Iris pigment epithelial cell (primary cell): ENCODE measurements at regions not wholly inside any gene's neighbourhood (a gene's known extent, or its start where the extent isn't known, plus 50 kb on each side); places are given as distances from the start of the nearest gene placed in this dataset.
A peak's percentile ranks its signal among the peaks of the same experiment; 100 is the strongest.
"Not testable (repeated sequence)": the region's sequence is repeated elsewhere in the genome, so short reads cannot be mapped to it uniquely, and the experiment has no call there.

Source experiments
- DNase-seq: peaks from one replicate; pipeline ENCODE4 v3.0.0-alpha.2; 2011; ENCODE audit warnings: low read depth

DNA sequence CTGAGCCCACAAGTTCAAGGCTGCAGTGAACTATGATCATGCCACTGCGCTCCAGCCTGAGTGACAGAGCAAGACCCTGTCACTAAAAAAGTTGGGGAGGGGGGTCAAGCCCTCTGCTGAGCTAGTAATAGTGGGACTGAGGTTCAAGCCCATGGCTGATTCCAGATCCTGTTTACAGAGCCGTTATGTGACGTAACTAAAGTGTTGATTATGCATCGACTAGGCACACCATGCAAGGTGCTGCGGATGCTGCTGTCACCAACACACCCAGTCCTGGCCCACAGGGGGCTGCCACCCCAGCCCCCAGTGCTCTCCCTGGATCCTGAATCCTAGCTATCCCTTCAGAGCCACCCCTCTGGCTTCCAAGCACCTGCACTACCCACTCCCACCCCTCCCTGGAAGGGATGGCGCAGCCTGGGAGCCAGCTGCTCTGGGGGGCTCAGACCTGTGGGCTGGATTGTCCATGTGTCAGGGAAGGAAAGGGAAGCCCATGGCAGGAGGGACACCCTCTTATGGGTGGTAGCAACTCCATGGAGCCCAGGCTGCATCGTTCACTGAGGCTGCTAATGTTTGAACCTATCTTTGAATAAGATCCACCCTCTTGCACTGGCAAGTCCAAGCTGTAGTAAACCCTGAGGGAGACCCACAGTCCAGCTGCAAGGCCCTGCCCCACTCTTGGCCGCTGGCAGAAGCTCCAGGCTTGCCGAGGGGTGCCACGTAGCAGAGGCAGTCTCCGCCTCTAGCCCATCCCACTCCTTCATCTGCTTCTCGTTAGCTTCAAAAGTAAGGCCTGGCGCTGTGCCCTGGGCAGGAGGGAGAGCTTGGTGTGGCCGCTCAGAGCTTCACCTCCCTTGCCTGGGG, 95.0 kb downstream of the SNX5 start:
- peak; percentile 95 for DNase-seq

DNA sequence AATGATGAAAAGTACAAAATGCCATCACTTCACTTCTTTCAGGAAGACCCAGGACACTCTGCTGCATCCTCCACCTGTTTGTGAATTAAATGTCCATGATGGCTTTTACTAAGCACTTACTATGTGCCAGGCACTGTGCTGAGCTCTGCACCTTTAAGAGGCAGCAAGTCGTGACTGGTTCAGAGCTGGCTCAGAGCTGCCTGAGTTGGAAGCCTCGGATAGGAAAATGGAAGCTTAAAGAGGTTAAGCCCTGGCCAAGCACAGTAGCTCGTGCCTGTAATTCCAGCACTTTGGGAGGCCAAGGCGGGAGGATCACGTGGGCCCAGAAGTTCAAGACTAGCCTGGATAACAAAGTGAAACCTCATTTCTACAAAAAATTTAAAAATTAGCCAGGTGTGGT, 95.6 kb downstream of the SNX5 start:
- no peak for DNase-seq

DNA sequence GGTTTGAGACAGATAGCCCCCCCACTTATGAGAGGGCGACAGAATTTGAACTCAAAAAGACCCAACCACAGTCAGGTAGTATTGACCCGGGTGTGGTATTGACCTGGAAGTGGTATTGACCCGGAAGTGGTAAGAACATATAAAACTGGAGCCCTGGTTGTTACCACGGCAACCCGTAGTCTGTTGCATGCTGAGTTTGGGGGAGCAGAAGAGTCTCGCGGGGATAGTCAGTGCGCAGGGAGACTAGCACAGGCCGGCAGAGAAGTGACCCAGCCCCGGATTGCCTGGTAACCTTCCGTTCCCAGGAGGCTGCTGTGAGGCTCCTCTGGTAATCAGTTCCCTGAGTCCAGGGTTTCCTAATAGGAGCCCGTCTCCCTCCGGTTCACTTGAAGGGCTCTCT, 96.2 kb downstream of the SNX5 start:
- DNase-seq: no peak

GRCh38 chr20:17871886-17872285, 96.7 kb downstream of the SNX5 start:
- no peak for DNase-seq

GRCh38 chr20:17871181-17871580, 97.4 kb downstream of the SNX5 start:
- DNase-seq: peak; percentile 42

GRCh38 chr20:17870086-17870740, 98.4 kb downstream of the SNX5 start:
- DNase-seq: peak; percentile 39

DNA sequence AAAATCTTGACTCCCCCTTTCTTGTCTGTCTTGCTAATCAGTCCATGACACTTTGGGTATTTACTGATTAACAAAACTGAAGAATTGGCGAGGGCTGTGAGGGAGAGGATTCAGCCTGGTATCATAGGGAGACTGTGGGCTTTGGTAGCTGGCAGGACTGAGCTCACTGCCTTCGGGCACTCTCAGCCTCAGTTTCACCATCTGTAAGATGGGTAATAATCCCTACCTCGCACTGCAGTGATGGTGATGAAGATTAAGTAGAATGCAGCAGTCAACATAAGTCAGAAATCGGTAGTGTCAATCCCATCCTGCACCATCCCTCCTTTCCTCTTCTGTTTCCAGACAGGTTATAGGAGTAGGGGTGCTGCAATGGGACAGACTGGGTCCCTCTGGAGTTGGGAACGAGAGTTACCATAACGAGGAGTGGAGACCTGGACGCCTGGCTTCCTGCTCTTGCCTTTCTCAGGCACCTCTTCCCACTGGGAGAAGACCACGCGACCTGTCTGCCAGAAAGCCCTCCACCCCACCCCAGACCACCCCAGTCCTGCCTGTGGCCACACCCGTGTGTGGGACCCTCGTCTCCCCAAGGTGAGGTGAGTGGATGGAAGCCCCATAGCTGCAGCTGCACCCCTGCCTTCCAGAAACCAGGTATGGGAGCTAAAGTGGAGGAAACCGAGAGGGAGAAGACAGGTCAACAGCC, 99.1 kb downstream of the SNX5 start:
- no peak for DNase-seq

DNA sequence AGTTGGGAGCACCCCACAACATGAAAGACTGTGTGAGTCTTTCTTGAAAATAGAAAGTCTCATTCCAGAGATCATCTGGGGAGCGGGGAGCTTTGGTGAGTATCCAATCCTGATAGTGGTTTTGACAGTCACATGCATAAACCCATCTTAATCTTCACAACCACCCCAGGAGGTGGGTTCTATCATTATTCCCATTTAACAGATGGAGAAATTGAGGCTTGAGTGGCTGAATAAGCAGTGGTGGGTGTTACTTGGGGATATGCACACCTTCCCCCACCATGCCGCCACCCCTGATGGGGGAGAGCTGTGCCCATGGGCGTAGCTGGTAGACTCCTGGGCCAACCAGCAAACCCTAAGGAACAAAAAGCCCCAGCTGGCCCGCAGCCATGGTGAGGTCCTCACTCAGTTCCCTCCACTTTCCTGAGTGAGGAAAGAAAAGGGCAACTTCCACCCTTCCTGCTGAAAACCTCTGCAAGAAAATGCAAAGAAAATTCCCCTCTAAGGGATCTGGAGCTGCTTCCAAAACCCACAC, 99.8 kb downstream of the SNX5 start:
- DNase-seq: no peak

DNA sequence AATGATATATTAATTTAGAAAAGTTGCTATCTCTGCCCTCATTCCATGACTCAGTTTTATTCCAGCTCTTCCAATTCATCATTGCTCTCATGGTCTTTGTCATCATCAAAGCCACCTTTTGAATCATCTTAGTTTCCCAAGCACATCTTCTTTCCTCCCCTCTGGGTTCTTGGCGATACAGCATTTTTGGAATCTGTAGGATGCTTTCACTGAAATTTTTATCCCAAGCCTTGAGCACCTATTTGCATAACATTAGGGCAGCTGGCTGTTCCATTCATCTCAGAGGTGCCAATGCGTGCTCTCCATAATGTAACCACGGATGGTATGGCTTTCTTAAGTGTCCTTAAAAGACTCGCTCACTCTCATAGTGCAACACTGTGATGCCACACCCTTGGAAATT, 100.4 kb downstream of the SNX5 start:
- no peak for DNase-seq

DNA sequence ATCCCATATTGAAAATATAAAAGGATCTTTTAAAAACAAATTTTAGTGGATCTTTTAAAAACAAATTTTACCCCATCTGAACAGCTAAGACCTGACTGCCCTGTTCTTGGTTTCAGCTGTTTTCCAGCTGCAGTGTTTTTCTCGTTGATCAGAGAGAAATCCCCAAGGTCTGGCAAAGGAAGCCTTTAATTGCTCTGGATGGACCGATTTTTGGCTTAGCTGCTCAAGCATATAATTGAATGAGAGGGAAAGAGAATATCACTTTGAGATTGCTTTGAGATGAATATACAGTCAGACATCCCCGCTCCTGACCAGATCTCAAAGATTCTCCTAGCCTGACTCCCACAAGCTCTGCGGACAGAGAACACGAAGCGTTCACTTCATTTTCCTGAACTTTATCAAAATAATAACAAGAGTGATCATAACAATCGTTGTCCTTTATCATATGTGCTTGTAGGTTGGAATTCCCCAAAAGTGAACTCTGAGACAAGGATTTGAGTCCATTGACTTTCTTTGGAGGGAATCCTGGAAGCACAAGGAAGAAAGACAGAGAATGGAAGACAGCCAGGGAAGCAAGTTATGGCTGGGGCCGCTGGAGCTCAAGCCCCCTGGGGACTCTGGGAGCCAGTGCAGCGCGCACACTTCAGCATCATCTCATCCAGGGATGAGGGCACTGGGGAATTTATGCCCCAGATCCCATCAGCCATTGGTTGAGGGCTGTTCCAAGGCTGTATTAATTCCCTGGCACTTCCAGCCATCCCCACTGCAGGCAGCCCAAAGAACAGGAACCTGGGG, 101.3 kb downstream of the SNX5 start:
- no peak for DNase-seq

DNA sequence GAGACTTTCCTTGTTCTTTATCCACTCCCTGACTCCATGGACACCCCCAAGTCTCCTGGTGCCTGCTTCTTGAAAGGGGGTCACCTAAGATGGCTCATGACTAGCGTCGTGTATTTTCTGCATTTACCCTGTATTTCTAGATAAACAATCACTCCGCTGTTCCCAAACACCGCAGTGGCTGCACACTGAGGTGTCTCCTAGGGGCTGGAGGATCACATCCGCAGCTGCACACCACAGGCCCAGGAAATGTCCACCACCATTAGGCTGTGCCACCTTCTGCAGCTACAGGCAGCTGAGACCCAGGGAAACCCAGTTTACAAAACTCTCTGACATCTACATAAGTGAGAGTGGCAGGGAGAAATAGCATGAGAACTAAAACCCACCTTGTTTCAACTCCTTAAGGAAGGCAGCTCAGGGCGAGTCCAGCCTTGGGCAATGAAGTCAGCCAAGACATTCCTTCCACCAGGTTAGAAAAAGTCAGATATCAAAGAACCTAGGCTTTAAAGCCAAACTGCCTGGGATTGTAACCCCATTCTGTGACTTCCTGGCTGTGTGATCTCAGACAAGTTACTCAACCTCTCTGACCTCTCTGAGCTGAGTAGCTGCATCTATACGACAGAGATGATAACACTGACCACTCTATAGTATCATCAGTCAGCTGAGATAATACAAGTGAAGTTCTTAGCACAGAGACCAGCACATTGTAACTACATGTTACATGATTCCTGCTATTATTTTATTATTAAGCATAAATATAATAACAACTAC, 102.2 kb downstream of the SNX5 start:
- no peak for DNase-seq

DNA sequence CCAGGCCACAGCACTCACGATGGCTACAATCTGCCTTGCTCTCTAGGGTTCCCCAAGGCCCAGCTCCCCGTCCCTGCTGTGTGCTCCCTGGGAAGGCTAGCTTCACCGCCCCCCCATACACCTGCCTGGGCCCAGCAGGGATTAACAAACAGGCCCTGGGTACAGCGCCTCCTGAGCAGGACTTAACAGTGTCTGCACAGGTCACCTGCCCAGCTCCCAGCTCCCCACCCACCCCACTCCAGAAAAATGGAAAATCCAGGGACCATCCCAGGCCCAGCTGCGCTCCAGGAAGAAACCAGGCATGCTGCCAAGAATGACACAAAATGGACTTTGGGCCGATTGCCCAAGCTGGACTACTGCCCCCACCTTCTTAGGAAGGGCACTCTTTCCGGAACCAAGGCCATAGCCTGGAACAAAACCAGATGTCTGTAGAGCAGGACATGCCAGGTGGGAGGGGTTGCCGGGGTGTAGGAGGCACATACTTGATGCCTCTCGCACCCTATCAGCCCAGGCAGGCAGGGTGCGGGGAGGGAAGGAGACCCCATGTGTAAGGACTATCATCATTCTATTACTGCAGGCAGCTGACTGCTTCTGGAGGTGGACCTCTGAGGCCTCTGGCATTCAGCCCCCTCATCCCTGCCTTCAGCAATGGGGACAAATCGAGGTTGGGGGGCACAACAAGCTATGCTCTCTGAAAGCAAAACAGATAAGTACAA, 104.9 kb downstream of the SNX5 start:
- no peak for DNase-seq

GRCh38 chr20:17863209-17863576, 105.4 kb downstream of the SNX5 start:
- no peak for DNase-seq

- no peak for DNase-seq
These were observed 106.4 kb downstream of the SNX5 start for GRCh38 chr20:17862171-17862570.

GRCh38 chr20:17861620-17862019, 107.0 kb downstream of the SNX5 start:
- DNase-seq: not testable (repeated sequence)

DNA sequence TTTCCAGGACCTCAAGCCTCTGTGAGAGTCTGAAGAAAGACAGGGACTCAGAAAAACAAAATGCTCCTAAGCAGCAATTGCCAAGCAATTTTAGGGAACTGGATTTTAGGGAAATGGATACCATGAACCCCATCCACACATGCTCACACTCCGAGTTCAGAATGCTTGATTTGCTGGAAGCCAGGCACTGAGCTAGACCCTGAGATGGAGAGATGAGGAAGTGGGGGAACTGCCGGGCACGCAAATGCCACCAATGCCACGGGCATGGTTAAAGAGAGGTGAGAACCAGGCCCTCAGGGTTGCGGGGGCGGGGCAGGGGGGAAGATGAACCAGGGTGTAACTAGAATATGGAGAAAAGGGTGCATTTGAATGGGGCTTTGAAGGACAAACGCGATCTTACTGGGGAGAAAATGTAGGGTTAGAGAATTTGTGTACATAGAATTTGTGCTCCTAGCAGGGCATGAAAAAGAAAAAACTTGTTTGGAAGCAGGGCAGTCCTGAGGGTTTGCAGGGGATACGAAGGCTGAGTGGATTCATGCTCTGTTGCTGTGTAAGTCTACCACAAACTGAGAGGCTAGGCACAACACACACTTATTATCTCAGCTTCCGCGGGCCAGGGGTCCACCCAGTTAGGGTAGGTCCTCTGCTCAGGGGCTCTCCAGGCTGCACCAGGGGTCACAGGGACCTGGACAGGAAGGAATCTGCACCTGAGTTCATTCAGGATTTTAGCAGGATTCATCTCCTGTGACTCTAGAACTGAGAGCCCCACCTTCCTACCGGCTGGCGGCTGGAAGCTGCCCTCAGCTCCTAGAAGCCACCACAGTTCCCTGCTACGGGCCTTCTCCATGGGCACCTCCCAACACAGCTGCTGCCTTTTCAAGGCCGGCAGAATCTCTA, 108.0 kb downstream of the SNX5 start:
- no peak for DNase-seq

DNA sequence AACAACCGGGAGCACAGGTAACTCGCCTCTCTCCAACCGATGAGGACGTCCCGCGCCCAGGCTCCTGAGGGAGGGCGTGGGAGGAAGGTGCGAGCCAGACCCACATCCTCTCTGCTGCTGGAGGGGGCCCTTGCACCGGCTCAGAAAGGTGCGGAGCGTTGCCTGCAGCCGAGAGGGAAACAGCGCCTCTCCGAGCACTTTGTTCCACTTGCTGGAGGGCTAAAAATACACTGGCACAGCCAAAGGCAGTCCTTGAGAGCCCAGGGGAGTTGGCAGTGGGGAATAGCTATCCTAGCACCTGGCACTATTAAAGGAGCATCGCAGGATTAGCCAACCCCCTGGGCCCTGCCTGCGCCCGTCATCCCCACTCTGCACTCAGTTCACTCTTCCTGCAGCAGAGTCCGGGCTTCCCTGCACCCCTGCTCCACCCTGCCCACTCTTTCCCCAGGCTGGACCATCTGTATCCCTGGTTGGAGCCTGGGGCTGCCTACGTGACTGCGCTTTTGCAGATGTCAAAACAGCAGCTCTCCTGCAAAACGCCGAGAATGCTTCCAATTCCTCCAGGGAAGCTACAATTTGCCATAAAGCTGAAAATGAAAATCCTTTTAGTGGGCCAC, 108.9 kb downstream of the SNX5 start:
- no peak for DNase-seq

DNA sequence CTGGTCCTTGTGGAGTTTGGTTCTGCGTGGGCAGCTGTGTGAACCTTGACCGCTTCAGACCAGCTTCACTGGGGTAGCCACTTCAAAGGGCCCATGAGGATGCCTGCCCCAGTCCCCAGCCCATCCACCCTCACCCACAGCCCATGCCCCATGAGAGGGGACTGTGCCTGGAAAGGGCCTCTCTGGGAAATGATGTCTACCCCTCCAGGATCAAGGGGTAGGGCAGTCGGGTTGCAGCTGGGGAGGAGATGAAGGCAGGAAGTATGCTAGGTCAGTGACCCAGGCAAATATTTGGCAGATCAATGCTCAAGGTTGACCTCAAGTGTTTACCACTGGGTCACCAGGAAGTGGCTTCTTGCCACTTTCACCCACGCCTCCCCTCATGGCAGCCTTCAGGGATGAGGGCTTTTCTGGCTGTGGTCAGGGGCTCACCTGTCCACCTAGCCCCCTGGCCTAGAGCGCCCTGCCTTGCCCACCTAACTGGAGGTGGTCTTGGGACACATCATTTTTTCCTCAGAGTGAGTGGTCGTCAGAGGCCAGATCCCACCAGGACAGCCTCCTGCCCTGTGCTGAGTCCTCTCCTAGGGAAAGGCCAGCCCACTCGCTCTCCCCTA, 109.5 kb downstream of the SNX5 start:
- no peak for DNase-seq
